HepG2 (cell line): ENCODE measurements at regions not wholly inside any gene's neighbourhood (a gene's known extent, or its start where the extent isn't known, plus 50 kb on each side); places are given as distances from the start of the nearest gene placed in this dataset.

Experiments used
- KLF13 ChIP-seq: sonication (generic); formaldehyde crosslinking; IDR thresholded peaks from 2 replicates; pipeline ENCODE4 v1.4.0; 2020; ENCODE audit warnings: mild to moderate bottlenecking, missing genetic modification reagents
- SMC3 ChIP-seq: IDR thresholded peaks from 2 replicates; pipeline ENCODE4 v1.6.1; 2011; ENCODE audit warnings: low read length, improper control_type of control experiment
- ZNF543 ChIP-seq: sonication (generic); formaldehyde crosslinking; IDR thresholded peaks from 2 replicates; pipeline ENCODE4 v1.4.0; 2020; ENCODE audit warnings: mild to moderate bottlenecking, missing genetic modification reagents
- ZNF709 ChIP-seq: sonication (generic); formaldehyde crosslinking; IDR thresholded peaks from 2 replicates; pipeline ENCODE4 v1.5.0; 2020; ENCODE audit warnings: mild to moderate bottlenecking, missing genetic modification reagents

- TF ChIP-seq ZNF543 (CRISPR knock-in tag), result no peak
- no peak for TF ChIP-seq ZNF709 (CRISPR knock-in tag)
- no peak for TF ChIP-seq KLF13
- TF ChIP-seq SMC3, result no peak
These were observed 139.2 kb upstream of the TTC29 start for GRCh38 chr4:147084861-147085260.
